GM19035 (cell line): ENCODE measurements at regions not wholly inside any gene's neighbourhood (a gene's known extent, or its start where the extent isn't known, plus 50 kb on each side); places are given as distances from the start of the nearest gene placed in this dataset.

Source experiments
- ATAC-seq: cut with Tn5 transposase; IDR thresholded peaks from one replicate; pipeline ENCODE4 v1.9.1; 2021; ENCODE audit not compliant: unreplicated experiment

DNA sequence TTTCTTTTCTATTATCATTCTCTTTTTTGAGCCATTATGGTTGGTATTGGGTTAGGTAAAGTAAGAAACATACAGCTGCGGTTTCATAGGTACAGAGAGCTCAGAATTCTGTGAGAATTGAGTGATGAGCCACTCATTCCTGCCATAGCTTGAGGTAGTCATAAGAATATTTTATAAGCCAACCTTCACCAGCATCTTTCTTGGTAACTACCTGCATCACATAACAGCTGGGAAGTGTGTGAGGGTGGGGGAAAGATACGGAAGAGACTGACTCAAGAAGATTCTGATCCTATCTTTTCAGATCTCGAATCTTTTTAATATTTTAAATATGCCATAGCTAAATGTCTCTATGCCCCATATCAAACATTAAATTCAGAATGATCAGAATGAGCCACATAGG lies 313.8 kb upstream of the DDX18 start:
- ATAC-seq, result no peak

DNA sequence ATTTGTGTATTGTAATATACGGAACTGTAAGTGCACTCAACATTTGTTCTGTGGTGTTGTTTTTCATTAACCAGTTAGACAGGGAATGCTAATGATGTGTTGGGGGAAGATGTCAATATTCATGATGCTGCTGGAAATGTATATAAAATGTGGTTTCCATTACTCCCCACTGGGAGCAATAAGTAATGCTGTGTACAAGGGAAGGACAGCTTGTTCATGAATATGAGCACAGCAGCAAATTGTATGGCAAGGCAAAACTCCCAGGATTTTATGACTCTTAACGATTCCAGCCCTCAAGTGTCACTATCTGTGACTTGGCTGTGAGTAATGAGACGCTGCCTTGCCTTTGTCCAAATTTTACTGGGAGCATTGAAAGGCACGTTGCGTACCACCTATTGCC lies 312.4 kb upstream of the DDX18 start:
- ATAC-seq, result no peak

DNA sequence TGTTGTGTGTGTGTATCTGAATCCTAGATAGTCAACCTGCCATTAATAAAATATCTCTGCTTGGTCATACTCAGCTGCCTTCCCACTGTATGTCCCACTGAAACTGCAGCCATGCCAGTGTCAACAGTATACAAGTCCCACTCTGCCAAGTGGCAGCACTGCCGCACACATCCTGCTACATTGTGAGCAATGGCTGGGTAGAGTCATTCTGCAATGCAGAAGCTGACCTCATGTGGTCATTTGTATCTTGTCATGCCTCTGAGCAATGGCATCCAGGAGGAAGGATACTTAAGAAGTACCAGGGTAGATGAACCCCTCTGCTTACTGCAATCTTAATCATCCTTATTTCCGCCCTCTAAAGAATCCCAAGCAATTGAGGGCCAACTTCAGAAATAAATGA lies 302.2 kb upstream of the DDX18 start:
- no peak for ATAC-seq

DNA sequence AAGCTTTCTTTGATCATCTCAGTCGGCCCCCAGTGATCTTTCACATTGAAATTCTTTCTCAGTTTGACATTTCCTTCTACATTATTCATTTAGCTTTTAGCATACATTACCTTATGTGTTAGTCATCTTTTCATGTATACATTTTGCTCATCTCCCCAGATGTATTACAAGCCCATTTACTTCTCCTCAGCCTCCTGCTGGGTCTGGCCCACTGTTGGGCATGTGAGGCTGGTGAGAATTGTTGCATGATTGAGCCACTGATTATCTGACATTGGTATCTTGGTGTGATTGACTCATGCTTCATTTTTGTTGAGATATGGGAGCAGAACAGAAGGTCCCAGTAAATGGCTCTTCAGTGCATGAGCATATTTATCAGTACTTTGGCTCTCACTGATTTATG lies 300.1 kb upstream of the DDX18 start:
- ATAC-seq, result no peak

DNA sequence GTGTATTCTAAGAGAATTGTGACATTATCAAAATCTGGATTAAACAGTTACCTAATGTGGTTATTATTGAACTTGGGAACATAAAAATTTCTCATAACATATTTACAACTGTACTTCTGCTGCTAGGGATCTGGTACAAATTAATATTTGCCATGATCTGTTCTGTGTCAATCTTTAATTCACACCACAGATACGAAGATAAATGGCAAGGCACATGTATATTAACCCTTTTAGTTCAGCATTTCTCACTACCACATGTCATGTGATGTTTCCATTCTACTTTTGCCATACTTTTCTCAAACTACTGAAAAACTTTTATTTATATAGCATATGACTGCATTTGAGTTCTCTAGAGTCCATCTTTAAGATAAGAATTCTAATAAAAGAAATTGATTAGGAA lies 295.3 kb upstream of the DDX18 start:
- no peak for ATAC-seq

DNA sequence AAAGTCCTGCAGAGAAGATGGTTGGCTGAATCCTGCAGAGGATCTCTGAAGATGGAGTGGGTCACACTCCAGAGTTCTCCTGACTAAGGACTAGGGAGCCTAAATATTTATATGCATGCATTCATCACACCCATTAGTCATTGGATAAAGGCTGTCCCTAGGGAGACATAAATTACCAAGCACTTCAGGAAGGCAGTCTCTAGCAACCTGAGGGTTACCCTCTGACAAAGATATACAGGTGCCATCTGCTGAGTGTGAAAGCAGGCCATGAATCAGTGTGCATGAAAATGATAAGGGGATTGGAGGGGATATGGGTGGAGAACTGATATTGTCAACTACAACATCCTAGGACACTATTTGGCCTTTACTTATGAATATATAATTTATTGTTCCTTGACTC lies 294.8 kb upstream of the DDX18 start:
- no peak for ATAC-seq

DNA sequence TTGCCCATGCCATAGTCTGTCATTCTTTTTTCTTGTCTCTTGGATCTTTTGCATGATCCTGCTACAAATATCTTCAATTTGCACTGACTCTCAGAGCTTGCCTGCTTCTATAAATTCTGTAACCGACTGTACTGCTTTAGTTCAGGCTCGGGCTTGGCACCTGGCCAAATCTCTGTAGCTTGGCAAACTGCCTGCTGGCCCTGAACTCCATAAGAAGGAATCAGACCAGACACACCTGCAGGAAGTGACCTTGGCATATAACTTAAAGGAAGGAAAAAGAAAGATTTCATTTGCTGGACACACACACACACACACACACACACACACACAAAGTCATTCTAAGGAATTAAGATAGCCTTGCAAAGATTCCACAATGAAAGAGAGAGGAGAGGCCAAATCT lies 291.2 kb upstream of the DDX18 start:
- ATAC-seq, result no peak

DNA sequence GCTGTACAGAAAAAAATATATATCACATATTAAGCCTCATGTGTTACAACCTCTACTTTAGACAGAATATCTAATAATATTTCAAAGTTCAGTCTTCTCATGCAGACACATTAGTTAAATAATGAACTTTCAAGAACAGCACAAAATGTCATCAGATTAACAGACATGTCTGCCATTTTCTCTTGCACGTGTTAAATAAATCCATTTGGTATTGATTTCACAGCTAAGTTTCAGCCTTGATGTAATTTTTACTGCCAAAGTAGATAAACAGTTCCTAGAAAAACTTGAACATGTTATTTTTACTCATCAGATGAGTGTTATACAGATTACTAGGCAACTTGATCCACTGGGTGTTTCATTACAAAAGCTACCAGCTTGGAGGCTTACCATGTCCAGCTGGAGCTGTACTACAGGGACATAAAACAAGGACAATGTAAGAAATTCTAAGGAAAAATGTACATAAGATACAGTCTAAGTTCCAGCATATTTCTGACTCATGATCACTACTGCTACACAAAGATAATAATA lies 290.7 kb upstream of the DDX18 start:
- ATAC-seq, result no peak

DNA sequence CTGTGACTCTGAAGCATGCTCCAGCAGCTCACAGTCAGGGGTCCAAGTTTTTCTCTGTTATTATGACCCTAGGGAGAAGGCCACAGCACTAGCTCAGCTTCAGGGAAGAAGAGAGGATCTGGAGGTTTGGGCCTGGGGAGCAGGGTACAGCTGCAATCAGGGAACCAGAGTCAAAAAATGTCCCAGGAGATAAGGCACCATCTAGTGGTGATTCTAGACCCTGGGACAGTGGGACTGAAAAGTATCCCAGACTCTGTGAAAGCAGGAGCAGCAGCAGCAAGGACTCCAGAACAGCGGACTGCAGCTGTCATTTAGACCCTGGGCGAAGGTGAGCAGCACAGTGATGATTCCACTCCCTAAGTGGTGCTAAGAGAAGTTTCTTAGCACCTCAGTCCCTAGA lies 278.4 kb upstream of the DDX18 start:
- no peak for ATAC-seq

DNA sequence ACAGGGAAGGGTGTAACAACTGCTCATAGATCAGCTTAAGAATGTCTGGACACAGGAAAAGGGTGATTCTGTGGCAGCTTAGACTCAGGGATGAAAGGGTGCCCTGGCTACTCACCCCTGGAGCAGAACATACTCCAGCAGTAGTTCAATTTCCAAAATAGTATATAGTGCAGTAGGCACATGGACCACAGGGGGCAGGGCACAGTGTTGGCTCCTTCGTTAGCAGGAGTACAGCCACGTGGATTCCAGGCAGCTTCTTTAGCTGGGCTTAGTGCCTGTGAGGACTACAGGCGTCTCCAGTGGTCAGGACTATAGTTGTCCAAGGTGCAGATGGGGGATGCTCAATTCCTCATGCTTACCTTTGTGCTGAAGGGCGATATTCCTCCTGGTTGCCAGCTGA lies 277.5 kb upstream of the DDX18 start:
- no peak for ATAC-seq

DNA sequence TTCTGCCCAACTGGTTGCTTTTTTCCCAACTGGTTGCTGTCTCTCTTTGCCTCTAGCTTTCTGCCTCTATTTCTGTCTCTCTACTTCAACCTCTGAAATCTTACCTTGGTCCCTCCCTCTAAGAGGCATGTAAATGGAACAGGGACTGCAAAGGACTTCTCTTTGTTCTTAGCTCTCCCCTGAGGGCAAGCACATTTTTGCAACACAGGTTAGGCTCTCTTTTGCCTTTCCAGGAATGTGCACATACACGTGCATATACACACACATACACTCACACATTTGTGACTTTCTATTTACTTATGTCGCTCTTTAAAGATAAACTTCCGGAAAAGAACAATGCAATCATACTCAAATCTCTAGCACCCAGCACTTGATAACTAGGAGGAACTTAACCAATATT lies 262.6 kb upstream of the DDX18 start:
- ATAC-seq, result no peak

DNA sequence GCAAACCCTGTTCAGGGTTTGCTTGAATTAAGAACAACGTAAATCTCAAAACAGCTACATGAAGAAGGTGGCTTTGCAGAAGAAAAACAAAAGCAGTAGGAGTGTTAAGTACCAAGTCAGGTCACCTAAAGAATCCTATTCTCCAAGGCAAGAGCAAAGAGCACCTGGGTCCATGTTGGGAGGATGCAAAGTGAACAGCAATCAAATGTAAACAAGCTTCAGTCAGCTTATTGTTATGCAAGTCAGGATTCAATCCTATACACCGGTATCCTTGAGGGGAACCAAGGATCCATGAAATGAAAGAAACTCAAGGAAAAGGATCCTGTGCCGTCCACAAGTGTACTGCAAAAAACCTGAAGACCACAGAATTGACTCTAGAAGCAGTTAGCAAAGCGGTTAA lies 261.0 kb upstream of the DDX18 start:
- ATAC-seq, result no peak

DNA sequence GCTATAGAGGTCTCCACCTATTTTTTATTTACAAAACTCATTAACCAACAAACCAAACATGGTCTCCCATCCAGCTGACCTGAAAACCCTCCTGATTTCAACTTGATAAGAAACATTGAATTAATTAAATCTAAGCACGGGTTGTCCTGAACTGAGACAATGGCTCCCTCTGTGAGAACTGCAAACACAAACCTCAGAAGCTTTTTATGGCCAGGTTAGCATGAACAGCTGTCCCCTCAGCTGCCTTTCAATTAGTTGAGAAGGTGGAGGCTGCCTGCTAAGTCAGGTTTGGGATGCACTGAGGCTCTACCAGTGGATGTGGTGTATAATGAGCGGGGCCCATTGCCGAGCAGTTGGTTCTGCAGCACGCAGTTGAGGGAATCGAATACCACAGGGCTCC lies 258.5 kb upstream of the DDX18 start:
- no peak for ATAC-seq

DNA sequence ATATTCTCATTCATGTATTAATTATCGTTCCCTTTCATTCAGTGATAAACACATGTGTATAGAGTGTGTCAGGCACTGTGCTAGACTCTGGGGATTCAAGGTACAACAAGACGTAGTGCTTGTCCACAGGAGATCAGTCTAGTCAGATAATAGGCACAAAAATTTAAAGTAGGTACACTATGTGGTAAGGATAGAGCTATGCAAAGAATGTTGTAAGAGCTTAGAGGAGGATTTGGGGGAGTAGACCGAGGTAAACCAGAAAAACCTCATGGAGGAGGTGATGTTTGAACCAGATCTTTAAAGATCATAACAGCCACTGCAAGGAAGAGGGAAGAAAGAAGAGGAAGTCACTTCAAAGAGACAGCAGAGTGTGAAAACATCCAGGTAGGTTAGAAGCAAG lies 256.9 kb upstream of the DDX18 start:
- no peak for ATAC-seq

DNA sequence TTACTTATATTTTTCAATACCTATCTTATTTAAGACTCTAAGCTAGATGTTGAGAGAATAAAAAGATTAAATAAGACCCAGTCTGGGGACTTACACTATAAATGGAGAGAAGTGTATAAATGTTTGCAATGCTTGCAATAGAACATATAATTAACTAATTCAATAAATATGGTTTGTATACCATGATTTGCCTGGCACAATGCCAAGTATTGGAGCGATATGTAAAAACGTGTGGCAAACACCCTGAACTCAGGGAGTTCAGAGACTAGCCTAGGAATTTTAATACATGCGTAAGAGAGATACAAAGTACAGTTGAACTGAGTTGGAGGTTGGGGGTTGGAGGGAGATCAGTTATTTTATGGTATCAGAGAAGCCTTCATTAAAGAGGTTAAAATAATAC lies 251.8 kb upstream of the DDX18 start:
- no peak for ATAC-seq

DNA sequence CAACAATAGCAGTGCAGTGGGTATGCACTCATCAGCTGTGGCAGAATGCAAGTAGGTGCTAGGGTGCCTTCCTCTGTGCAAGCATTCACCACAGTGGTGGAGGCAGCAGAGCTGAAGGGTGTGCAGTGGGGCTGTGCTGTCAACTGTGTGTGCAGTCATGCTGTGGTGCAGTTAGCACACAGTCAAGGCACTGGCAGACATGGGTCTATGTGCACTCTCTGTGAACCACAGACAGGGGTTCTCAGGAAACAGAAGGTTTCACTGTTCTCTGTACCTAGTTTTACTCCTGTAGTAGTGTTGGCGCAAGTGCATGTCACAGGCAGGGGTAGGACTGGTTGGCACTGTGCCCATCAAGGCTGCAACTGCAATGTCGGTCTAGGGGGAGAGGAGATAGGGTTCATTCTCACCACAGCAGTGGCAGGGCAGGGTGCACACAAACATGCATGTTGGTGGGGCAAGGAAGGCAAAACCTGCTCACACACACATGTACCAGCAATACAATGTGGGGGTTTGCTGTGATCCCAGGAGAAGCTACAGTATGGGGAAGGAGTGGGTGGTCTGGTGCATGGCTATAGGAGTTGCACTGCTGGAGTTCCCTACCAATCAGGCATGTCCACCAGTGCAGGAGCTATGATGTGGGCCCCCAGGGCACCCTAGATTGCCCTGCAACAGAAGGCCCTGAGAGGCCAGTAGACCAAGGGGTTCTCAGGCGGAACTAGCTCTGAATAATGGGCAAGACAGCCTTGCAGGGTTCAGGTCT lies 242.7 kb upstream of the DDX18 start:
- ATAC-seq, result no peak

DNA sequence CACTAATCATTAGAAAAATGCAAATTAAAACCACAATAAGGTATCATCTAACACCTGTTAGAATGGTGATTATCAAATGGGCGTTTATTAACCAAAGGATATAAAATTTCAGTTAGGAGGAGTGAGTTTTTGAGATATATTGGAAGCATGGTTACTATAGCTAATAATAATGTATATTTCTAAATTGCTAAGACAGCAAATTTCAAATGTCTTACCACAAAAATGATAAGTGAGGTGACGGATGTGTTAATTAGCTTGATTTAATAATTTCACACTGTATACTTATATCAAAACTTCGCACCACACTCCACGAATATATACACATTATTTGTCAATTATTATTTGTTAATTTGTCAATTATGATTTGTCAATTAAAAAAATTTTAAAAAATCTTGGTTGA lies 227.2 kb upstream of the DDX18 start:
- ATAC-seq, result no peak

DNA sequence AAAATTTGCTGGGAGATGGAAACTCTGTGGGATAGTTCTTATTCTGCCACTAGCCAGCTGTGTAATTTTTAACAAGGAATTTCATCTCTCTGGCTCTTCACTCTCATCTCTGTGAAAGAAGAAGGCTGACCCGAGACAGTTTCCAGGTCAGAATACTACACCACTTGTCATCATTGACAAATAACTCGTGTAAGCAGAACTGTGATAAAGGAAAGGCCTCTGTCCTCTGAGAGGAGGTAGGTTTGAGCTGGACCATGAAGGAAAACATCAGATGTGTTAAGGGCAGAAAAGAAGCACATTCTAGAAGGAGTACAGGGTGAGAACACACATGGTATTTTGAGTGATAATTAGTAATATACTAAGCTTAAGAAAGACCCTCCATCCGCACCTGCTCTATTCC lies 211.4 kb upstream of the DDX18 start:
- ATAC-seq, result no peak

DNA sequence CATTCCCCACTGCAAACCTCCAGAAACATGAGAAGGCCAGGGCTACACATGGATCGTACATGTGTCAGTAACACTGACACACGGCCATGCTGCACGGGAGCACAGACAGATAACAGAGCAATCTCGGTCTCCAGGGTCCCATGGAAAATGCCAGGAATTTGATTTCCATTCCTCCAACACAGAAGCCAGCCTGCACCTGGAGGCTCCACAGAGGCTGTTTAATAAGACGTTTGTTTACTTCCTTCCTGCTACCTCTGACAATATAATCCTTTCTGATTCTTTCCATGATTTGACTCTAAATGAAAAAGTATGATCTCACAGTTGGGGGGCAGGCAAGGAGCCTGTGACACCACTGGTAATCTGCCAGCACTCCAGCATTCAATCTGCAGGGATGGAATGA lies 210.9 kb upstream of the DDX18 start:
- ATAC-seq, result no peak

DNA sequence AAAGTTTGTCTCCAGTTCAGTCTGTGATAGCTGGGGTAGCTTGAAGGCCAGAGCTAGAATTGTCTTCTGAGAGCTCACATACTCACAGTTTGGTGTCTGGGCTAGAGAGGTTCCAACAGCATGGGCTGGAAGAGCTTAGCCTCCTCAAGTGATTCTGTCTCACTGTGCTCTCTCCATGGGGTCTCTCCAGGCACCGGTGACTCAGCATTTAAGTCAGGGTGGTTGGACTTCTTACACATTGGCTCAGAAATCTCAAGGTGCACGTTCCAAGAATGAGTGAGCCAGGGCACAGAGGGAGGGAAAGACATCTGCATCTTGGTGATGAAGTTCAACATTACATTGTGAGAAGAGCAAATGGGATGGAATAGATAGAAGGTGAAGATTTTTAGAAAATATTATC lies 207.3 kb upstream of the DDX18 start:
- ATAC-seq, result no peak

DNA sequence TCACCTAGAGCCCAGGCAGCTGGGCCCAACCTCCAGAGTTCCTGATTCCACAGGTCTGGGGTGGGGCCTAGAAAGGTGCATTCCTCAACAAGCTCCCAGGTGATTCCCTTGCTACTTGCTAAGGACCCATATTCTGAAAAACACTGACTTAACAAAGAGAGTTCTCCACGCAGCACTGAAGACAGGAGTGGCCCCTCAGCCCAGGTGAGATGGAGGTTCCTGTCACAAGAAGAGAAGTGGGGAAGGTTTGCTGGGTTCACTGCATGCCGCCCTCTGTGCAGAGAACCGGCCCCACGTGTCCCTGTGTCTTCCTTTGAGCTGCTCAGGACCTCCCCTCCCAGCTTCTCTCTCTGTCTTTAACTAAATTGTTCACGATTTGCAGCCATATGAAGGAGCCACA lies 201.4 kb upstream of the DDX18 start:
- ATAC-seq, result no peak

DNA sequence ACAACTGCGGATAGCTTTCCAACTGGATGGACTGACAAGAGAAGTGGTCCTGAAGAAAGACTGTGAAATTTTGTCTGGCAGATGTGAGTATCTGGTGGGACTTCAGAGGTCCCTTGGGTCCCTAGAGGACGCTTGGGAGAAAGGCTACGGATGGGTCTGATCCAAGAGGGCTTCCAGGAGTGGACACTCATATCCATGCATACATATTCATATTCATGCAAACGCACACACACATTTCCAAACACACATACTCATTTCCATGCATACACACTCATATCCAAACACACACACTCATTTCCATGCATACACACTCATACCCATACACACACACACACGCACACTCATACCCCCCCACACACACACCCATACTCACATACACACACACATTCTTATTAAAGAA lies 200.2 kb upstream of the DDX18 start:
- ATAC-seq, result no peak

DNA sequence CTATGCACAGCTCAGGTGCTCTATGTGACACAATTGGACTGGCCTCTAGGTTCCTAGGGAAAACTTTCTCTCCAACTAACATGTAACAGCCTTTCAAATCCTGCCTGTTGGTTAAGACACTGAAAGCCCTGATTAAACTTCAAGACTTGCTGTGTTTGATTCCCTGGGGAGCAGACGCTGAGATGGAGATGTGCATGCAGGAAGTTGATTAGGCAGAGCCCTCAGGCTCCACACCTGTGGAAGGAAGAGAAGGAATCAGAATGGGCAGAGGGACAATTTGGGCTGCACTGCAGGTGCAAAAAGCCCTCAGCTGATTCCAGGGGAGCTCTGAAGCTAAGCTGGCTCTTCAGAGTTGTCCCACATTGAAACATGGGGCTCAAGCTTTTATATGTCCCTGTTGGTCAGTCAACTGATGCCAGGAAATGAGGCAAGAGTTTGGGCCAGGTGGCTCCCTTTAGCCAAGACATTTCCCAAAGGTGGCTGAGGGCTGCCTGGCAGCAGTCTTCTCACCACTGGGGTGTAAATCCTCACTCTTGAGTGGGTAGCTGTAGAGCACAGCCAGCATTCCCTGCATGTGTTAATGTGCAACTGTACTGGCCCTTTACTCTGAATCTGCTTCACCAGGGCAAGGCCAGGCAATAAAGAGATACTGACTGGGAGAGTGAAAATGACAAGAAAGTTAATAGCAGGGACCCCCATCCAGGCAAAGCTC lies 199.5 kb upstream of the DDX18 start:
- ATAC-seq, result no peak
